HG02798 (cell line): ENCODE measurements at regions not wholly inside any gene's neighbourhood (a gene's known extent, or its start where the extent isn't known, plus 50 kb on each side); places are given as distances from the start of the nearest gene placed in this dataset.

Experiments
- ATAC-seq: cut with Tn5 transposase; IDR thresholded peaks from one replicate; pipeline ENCODE4 v1.9.1; 2021; ENCODE audit warnings: mild to moderate bottlenecking; ENCODE audit not compliant: unreplicated experiment, poor library complexity

DNA sequence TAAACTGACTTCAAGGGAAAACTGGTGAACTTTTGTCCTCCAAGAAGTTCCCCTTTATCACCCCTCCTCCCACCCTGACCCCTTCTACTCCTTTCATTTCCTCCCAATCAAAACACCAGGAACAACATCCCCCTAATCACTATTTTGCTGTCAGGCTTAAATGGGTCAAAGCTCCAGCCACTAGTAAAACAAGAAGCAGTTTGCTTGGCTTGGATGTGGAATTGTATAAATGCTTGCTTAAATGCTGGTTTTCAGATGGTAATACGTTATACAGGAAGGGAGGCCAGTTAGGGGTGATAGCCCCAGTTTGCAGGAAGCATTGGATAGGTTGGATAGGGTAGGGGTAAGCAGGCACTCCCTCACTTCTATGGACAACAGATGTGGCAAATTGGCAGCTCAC, 473.6 kb downstream of the AGTPBP1 start:
- no peak for ATAC-seq

DNA sequence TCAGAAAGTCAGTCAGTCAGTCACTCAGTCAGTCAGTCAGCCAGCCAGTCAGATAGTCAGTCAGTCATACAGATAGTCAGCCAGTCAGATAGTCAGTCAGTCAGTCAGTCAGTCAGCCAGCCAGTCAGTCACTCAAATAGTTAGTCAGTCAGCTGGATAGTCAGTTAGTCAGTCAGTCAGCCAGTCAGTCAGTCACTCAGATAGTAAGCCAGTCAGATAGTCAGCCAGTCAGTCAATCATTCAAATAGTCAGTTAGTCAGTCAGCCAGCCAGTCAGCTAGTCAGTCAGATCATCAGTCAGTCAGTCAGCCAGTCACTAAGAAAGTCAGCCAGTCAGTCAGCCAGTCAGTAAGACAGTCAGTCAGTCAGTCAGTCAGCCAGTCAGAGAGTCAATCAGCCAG, 477.1 kb downstream of the AGTPBP1 start:
- ATAC-seq: no peak

GRCh38 chr9:85263288-85263687, 478.5 kb downstream of the AGTPBP1 start:
- no peak for ATAC-seq

DNA sequence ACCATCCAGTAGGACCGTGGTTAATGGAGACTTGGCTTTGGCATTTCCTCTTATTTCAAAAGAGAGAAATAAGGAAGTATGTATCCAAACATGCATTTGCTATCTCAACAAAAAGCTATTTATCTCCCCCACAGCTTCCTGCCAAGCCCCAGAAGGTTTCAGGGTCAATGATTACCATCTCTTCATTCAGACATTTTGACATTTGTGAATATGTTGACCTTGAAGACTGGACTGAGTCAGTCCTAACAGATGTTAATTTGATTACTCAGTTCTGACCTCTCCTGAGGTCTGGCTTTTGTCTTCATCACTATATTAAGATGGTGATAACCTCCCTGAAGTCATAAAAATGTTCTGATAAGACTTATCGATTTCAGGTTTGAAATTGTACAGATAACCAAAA, 479.4 kb downstream of the AGTPBP1 start:
- no peak for ATAC-seq

- ATAC-seq: no peak
Measured at GRCh38 chr9:85260275-85260845, 481.4 kb downstream of the AGTPBP1 start.

DNA sequence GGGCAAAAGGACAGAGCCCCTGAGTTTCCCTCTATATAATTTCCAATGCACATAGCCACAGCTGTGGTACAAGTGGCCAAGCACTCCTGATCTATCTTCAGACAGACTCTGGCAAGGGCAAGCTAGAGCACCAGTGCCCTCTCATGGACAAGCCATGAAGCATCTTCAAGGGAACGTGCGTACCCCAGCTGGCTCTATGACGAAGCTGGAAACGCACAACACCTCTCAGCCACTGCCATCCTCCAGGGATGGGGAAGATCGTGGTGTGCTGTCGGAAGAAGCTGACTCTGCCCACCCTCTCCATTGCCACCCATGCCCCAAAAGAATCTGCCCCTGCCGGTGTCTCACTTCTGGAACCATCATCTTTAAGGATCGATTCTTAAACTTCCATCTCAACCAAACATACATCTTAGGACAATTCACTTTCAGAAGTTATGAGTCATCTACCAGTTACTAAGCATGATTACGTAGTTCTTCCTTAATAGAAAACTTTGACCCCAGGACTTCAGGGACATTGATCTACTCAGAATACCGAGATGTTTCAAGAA, 482.9 kb downstream of the AGTPBP1 start:
- ATAC-seq: peak; percentile 62

DNA sequence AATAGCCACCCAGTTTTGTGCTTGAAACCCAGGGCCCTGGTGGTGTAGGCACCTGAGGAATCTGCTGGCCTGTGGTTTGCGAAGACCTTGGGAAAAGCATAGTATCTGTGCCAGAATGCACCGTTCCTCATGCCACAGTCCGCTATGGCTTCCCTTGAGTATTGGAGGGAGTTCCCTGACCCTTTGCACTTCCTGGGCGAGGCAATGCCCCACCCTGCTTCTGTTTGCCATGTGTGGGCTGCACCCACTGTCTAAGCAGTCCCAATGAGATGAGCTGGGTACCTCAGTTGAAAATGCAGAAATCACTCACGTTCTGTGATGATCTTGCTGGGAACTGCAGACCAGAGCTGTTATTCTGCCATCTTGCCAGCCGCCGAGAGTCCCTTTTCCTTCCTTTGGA, 483.5 kb downstream of the AGTPBP1 start:
- ATAC-seq: no peak

- ATAC-seq: no peak
Measured at GRCh38 chr9:85249313-85249621, 492.5 kb downstream of the AGTPBP1 start.

GRCh38 chr9:85248514-85249312, 493.0 kb downstream of the AGTPBP1 start:
- ATAC-seq: no peak

DNA sequence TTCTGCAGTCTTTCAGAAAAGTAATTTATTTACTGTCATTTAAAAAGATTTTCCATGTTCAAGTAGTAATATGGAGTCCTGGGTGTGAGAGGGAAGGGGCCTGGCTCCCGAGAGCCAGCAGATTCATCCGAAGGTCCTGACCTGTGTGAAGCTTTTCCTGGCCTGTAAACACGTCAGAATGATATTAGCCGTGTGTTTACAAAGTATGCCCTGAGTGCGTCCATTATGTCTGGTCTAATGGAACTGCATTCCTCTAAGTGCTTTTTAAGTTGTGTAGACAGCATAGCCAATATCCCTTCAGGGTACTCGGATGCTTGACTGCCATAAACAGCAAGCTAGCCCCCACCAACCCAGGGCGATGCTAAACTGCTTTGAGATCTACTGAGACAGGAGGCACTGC, 495.2 kb downstream of the AGTPBP1 start:
- ATAC-seq: no peak

DNA sequence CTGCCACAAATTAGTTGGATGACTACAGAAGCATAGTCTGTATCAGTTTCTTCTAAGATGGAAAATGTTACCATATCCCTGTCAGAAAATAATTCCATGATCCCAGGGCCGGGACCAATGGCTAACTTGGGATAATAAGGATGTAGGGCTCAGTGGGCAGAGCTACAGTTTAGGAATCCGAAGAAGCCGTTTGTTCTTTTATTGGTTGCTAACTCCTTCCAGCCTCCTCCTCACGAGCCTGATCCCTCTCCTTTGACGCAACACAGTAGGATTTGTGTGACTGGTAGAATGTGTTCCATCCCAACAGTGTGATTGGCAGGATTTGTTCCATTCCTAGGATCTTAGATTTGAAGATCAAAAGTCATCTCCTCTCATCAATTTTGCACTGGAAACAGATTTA, 496.9 kb downstream of the AGTPBP1 start:
- no peak for ATAC-seq

DNA sequence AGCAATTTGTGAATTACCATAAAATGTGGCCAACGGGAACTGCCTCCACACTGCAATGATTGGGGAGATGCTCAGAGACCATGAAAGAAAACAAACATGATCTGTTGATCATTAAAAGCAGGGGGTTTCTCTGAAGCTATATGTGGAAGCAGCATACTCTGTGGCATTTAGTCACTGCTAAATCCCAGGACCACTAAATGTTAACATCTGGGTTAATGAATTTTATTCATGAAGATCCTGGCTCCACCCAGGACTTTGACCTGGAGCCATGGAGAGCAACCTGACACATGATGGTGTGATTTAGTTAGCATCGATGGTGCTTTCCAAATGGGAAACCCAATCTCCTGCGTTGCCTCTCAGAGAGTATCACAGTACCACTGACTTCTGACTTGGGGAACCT, 497.8 kb downstream of the AGTPBP1 start:
- no peak for ATAC-seq

- no peak for ATAC-seq
Measured at GRCh38 chr9:85237478-85237877, 504.3 kb downstream of the AGTPBP1 start.

DNA sequence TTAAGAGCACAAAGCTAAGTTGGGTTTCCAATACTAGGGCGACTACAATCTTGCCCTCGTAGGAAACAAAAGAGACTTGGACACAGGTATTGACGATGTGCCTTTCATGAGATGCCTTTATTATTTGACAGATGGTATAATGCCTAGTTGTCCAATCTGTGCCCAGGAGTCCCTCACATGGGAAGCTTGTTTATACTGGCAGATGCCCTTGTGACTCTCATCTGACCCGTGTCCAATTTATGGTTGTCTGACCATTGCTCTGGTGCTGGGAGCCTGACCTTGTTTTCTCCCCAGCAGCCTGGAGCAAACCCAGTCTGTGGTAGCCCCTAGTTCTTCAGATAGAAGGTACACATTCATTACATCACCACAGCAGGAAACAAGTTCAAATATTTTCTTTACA, 511.7 kb downstream of the AGTPBP1 start:
- no peak for ATAC-seq

DNA sequence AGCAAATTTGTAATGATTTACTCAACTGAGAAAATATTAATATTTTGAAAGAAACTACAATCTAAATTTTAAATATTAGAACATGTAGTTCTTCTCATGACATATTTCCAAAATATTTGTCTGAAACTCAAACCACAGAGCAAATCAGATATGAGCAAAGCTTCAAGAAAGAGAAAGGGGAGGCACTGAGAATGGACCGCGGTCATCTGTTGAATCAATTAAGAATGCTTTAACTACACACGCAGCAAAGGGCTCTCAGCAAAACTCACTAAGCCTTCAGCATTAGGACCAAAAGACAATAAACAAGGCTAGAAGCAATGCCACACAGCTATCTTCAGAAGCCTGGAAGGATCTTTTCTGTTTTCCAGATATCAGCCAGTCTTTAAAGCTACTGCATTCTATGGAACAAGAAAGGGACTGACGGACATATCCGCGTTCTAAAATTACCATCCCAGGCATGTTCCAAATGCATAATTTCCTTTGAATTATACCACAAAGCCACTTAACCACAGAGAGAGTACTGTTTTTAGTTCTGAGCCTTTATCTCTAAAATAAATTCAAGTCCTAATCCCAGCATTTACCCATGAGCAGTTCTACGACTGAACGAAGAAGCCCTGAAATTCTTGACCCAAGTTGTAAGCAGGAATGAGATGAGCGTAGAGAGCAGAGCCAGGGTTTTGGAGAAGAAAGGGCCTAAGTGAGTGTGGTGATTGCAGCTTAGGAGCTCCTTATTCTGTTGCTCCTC, 513.5 kb downstream of the AGTPBP1 start:
- ATAC-seq: no peak

GRCh38 chr9:85225180-85225579, 516.6 kb downstream of the AGTPBP1 start:
- ATAC-seq: no peak

- ATAC-seq: no peak
Measured at GRCh38 chr9:85224729-85225128, 517.0 kb downstream of the AGTPBP1 start.

DNA sequence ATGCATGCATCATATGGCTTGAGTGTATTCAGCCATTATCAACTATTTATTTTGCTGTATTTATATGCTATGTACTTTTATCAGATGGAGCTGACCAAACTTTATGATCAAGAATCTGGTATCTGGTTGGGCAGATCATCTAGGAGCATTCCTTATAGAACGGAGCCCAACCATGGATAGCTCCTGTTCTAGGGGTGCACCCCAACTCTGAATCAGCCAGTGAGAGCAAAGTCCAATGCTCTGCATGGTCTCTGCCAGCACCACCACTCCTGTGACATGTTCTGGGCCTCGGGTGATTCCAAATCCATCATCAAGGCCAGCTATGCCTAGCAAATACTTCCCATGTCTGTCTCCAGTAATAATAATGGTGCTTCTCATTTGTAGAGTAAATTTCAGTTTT, 517.5 kb downstream of the AGTPBP1 start:
- ATAC-seq: no peak

GRCh38 chr9:85223506-85224125, 518.1 kb downstream of the AGTPBP1 start:
- no peak for ATAC-seq

DNA sequence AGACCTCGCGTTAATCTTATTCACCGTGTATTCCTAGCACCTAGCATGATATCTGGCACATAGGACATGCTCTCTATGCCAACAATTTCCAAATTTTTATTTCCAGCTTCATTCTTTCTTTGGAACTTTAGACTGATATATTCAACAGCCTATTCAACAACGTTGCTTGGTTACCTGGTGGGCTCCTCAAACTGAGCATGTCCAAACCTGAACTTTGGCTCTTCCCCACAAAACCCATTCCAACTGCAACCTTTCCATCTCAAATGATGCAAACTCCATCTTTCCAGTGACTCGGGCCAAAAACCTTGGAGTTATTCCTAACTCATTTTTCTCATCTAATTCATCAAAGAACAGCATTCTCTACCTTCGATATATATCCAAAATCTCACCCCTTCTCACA, 525.2 kb downstream of the AGTPBP1 start:
- no peak for ATAC-seq

GRCh38 chr9:85215961-85216360, 525.8 kb downstream of the AGTPBP1 start:
- no peak for ATAC-seq
